Endothelial cell of umbilical vein (primary cell): ENCODE measurements at regions not wholly inside any gene's neighbourhood (a gene's known extent, or its start where the extent isn't known, plus 50 kb on each side); places are given as distances from the start of the nearest gene placed in this dataset.

Experiments used
- BruUV-seq: library from RNA; stranded (reverse); fragments of 400-500 nt; replicated peaks from 2 replicates; lab custom pipeline; 2021; lab: Mats Ljungman, UMichigan
- CTCF ChIA-PET: fragments of 300-600, 350-600 bp; sonication (Branson Sonifier 250); formaldehyde crosslinking; loops from one replicate; lab custom pipeline; 2021; ENCODE audit warnings: antibody characterized with exemption, inconsistent platforms; lab: Charles Lee
- POLR2A ChIA-PET: fragments of 300-600, 350-600 bp; sonication (Branson Sonifier 250); formaldehyde crosslinking; loops from one replicate; lab custom pipeline; 2021; ENCODE audit warnings: antibody characterized with exemption, inconsistent platforms; lab: Charles Lee
- DNase-seq: peaks from one replicate; pipeline ENCODE4 v3.0.0-alpha.2; 2011; ENCODE audit warnings: low read depth, low spot score
- FAIRE-seq: peaks from 2 replicates; lab custom pipeline; 2011; peaks lifted over from hg19 to GRCh38; lab: Jason Lieb, UNC
- H2AFZ ChIP-seq: 2 replicates; pipeline ENCODE4 v1.6.0; 2012; ENCODE audit warnings: low read depth, low read length, control low read depth, inconsistent platforms
- H3K27ac ChIP-seq: 2 replicates; pipeline ENCODE4 v1.5.1; 2011; ENCODE audit warnings: low read depth, mild to moderate bottlenecking, control low read depth, low read length, moderate library complexity; ENCODE audit not compliant: insufficient read depth
- H3K27me3 ChIP-seq, 2 experiments: 2 replicates each; pipeline versions ENCODE4 v1.6.0 to v1.6.1; 2011; ENCODE audit warnings: low read length in 2 of 2, mixed read lengths in 1 of 2; ENCODE audit not compliant: control insufficient read depth in 2 of 2, insufficient read depth in 2 of 2
- H3K36me3 ChIP-seq, 2 experiments: 2 replicates in 1 of 2; 3 replicates in 1 of 2; pipeline ENCODE4 v1.5.1; 2011; ENCODE audit warnings: low read length in 2 of 2, mild to moderate bottlenecking in 1 of 2, moderate library complexity in 1 of 2; ENCODE audit not compliant: control insufficient read depth in 2 of 2, insufficient read depth in 2 of 2; ENCODE audit errors: extremely low read depth in 1 of 2
- H3K4me1 ChIP-seq: 3 replicates; pipeline ENCODE4 v1.5.1; 2011; ENCODE audit warnings: mild to moderate bottlenecking, low read length; ENCODE audit not compliant: control insufficient read depth, insufficient read depth; ENCODE audit errors: extremely low read depth
- H3K4me2 ChIP-seq: 2 replicates; pipeline ENCODE4 v1.6.1; 2011; ENCODE audit warnings: low read length, control low read depth, mixed read lengths; ENCODE audit not compliant: insufficient read depth
- H3K4me3 ChIP-seq, 3 experiments: fragments of 200-600 bp in 1 of 3; sonication (generic), shearing (Covaris generic) in 1 of 3; replicated peaks in 1 of 3; 2 replicates each; pipeline ENCODE4 v1.5.1; 2011 to 2016; ENCODE audit warnings: control low read depth in 3 of 3, low read length in 3 of 3, mild to moderate bottlenecking in 2 of 3, inconsistent platforms in 1 of 3, low read depth in 1 of 3, moderate library complexity in 1 of 3; ENCODE audit not compliant: insufficient read depth in 1 of 3
- H3K79me2 ChIP-seq: 2 replicates; pipeline ENCODE4 v1.6.0; 2012; ENCODE audit warnings: low read length, inconsistent platforms; ENCODE audit not compliant: control insufficient read depth, insufficient read depth
- H3K9ac ChIP-seq: replicated peaks from 2 replicates; pipeline ENCODE3; 2011; ENCODE audit warnings: low read length, control low read depth; ENCODE audit not compliant: insufficient read depth; ENCODE audit errors: extremely low read depth
- H3K9me1 ChIP-seq: replicated peaks from 3 replicates; pipeline ENCODE4 v1.6.0; 2011; ENCODE audit warnings: mild to moderate bottlenecking, low read length; ENCODE audit not compliant: control insufficient read depth, insufficient read depth; ENCODE audit errors: extremely low read depth
- H3K9me3 ChIP-seq: replicated peaks from 2 replicates; pipeline ENCODE4 v1.5.1; 2012; ENCODE audit warnings: low read length, inconsistent platforms; ENCODE audit not compliant: control insufficient read depth, insufficient read depth
- H4K20me1 ChIP-seq: replicated peaks from 2 replicates; pipeline ENCODE3; 2011; ENCODE audit warnings: mild to moderate bottlenecking, low read length; ENCODE audit not compliant: control insufficient read depth, insufficient read depth; ENCODE audit errors: extremely low read depth
- EZH2 ChIP-seq: IDR thresholded peaks from 2 replicates; pipeline ENCODE4 v1.6.1; 2012; ENCODE audit warnings: borderline replicate concordance, low read depth, mild to moderate bottlenecking, moderate library complexity, low read length, inconsistent platforms; ENCODE audit not compliant: severe bottlenecking
- FOS ChIP-seq: IDR thresholded peaks from 2 replicates; pipeline ENCODE4 v1.6.1; 2011; ENCODE audit warnings: mild to moderate bottlenecking, low read length, moderate library complexity, borderline replicate concordance; ENCODE audit not compliant: insufficient read depth
- GATA2 ChIP-seq: IDR thresholded peaks from 2 replicates; pipeline ENCODE4 v1.7.0; 2011; ENCODE audit warnings: low read depth, mild to moderate bottlenecking, moderate library complexity, mixed read lengths, low read length; ENCODE audit not compliant: insufficient read length, insufficient read depth
- JUN ChIP-seq: IDR thresholded peaks from 2 replicates; pipeline ENCODE4 v1.6.1; 2011; ENCODE audit warnings: borderline replicate concordance, low read depth; ENCODE audit not compliant: insufficient read length, insufficient read depth
- MYC ChIP-seq: IDR thresholded peaks from one replicate; pipeline ENCODE4 v1.6.1; 2011; ENCODE audit warnings: mild to moderate bottlenecking, low read depth, low read length
- POLR2A ChIP-seq: IDR thresholded peaks from 2 replicates; pipeline ENCODE4 v1.6.1; 2012; ENCODE audit warnings: low read depth, mild to moderate bottlenecking, control low read depth, low read length
- POLR2AphosphoS5 ChIP-seq: IDR thresholded peaks from 2 replicates; pipeline ENCODE4 v1.6.1; 2012; ENCODE audit warnings: low read depth, mild to moderate bottlenecking, control low read depth, low read length, moderate library complexity; ENCODE audit not compliant: insufficient read depth
- dilution Hi-C: fragments of 300-500 bp; cut with MboI; formaldehyde crosslinking; loops from one replicate; pipeline ENCODE4 v1.15.0; 2019; ENCODE audit warnings: low sequenced_read_pairs; ENCODE audit not compliant: extremely low pct_ligation_motif_present
- intact Hi-C: fragments of 100-400 bp; cut with micrococcal nuclease; formaldehyde crosslinking; loops from one replicate; pipeline ENCODE4 v1.10.0; 2022
- TF ChIP-seq, protein P1 (sequence below), 2 donors: IDR thresholded peaks; 1 replicate in 1 of 2; 2 replicates in 1 of 2; pipeline ENCODE4 v1.5.1; 2011; ENCODE audit warnings: low read length in 2 of 2, mild to moderate bottlenecking in 2 of 2, moderate library complexity in 2 of 2, control low read depth in 1 of 2, inconsistent platforms in 1 of 2, low read depth in 1 of 2; ENCODE audit not compliant: insufficient read depth in 1 of 2; ENCODE audit errors: extremely low read depth in 1 of 2
- TF ChIP-seq, protein P2 (sequence below): IDR thresholded peaks from 2 replicates; pipeline ENCODE4 v1.6.1; 2011; ENCODE audit not compliant: insufficient read depth, insufficient read length

DNA sequence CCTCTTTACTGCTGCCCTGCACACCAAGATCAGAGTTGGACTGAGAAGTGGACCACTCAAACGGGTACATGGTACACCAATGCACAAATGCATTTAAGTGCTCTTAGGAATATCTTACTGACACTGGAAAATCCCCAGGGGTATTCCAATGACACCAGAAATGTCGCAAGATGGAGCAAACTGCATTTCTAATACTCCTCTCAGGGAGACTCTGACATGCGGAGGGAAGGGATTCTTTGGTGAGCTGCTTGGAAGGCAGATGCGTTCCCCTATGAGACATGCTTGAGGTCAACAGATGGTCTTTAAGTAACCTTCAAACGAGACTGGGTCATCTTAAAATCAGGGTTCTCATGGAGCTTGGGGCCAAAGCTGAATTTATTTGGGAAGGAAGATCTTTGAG, 521.8 kb upstream of the TCF4 start:
- no TSS peak for BruUV-seq
- POLR2A ChIA-PET: no interaction called here
- Histone ChIP-seq H3K27ac (no peak overlapping the region), H3K4me2 (no peak overlapping the region), H3K4me3 (no peak overlapping the region), H3K9me3 (no peaks in the 10 kb centered on the region), H2AFZ (no peak overlapping the region), H3K4me1 (peaks cover 10% of the 10 kb centered on the region), H3K9ac (no peak overlapping the region), H3K36me3 (no peaks in the 10 kb centered on the region), H3K9me1 (no peaks in the 10 kb centered on the region), H4K20me1 (no peaks in the 10 kb centered on the region), H3K27me3 (no peaks in the 10 kb centered on the region), H3K79me2 (no peaks in the 10 kb centered on the region)
- DNase-seq: no peak
- intact Hi-C loops (no loop called here), dilution Hi-C loops (no loop called here)
- CTCF ChIA-PET: no interaction called here
- no peak for FAIRE-seq
- TF ChIP-seq FOS (no peak), GATA2 (no peak), POLR2AphosphoS5 (no peak), JUN (no peak), EZH2 (no peak), MYC (no peak), POLR2A (no peak)
- TF ChIP-seq, protein P1, sequence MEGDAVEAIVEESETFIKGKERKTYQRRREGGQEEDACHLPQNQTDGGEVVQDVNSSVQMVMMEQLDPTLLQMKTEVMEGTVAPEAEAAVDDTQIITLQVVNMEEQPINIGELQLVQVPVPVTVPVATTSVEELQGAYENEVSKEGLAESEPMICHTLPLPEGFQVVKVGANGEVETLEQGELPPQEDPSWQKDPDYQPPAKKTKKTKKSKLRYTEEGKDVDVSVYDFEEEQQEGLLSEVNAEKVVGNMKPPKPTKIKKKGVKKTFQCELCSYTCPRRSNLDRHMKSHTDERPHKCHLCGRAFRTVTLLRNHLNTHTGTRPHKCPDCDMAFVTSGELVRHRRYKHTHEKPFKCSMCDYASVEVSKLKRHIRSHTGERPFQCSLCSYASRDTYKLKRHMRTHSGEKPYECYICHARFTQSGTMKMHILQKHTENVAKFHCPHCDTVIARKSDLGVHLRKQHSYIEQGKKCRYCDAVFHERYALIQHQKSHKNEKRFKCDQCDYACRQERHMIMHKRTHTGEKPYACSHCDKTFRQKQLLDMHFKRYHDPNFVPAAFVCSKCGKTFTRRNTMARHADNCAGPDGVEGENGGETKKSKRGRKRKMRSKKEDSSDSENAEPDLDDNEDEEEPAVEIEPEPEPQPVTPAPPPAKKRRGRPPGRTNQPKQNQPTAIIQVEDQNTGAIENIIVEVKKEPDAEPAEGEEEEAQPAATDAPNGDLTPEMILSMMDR (IDR thresholded peaks at IDR 0.05; ENCODE audit: extremely low read depth in 1 of 2, insufficient read depth in 1 of 2, low read depth in 1 of 2, low read length in 2 of 2): no peak
- TF ChIP-seq, protein P2, sequence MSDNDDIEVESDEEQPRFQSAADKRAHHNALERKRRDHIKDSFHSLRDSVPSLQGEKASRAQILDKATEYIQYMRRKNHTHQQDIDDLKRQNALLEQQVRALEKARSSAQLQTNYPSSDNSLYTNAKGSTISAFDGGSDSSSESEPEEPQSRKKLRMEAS: no peak
